Endothelial cell (in vitro differentiated cells): ENCODE measurements at regions not wholly inside any gene's neighbourhood (a gene's known extent, or its start where the extent isn't known, plus 50 kb on each side); places are given as distances from the start of the nearest gene placed in this dataset.

ENCODE experiments used
- DNase-seq: peaks from one replicate; pipeline ENCODE4 v3.0.0; 2021; ENCODE audit warnings: low spot score
- H3K27ac Mint-ChIP-seq: one replicate; pipeline ENCODE4 v1.8.0; 2021; ENCODE audit warnings: mixed read lengths, inconsistent platforms; ENCODE audit not compliant: unreplicated experiment
- H3K27me3 Mint-ChIP-seq: one replicate; pipeline ENCODE4 v1.8.0; 2021; ENCODE audit warnings: mild to moderate bottlenecking, moderate library complexity, mixed read lengths, inconsistent platforms; ENCODE audit not compliant: unreplicated experiment
- H3K36me3 Mint-ChIP-seq: one replicate; pipeline ENCODE4 v1.8.0; 2021; ENCODE audit warnings: mild to moderate bottlenecking, low read depth, mixed read lengths, inconsistent platforms; ENCODE audit not compliant: unreplicated experiment
- H3K4me1 Mint-ChIP-seq: one replicate; pipeline ENCODE4 v1.8.0; 2021; ENCODE audit warnings: mild to moderate bottlenecking, mixed read lengths, inconsistent platforms; ENCODE audit not compliant: unreplicated experiment
- H3K4me3 Mint-ChIP-seq: one replicate; pipeline ENCODE4 v1.8.0; 2021; ENCODE audit warnings: mild to moderate bottlenecking, mixed read lengths, inconsistent platforms; ENCODE audit not compliant: unreplicated experiment
- H3K9me3 Mint-ChIP-seq: one replicate; pipeline ENCODE4 v1.8.0; 2021; ENCODE audit warnings: mixed read lengths, inconsistent platforms; ENCODE audit not compliant: unreplicated experiment
- CTCF ChIP-seq: fragments of 200-600 bp; sonication (generic); IDR thresholded peaks from one replicate; pipeline ENCODE4 v1.5.0; 2021; ENCODE audit warnings: antibody characterized with exemption; ENCODE audit not compliant: unreplicated experiment

GRCh38 chr4:187380181-187380581 is 615.4 kb upstream of the ZFP42 start:
- Mint-ChIP-seq H3K36me3 (peaks cover 4% of the 10 kb centered on the region), H3K4me1 (no peaks in the 10 kb centered on the region), H3K27me3 (no peaks in the 10 kb centered on the region), H3K4me3 (no peak overlapping the region), H3K9me3 (peaks cover 4% of the 10 kb centered on the region), H3K27ac (no peak overlapping the region)
- no peak for TF ChIP-seq CTCF
- peak; percentile 43 for DNase-seq

GRCh38 chr4:187383181-187383580 is 612.4 kb upstream of the ZFP42 start:
- no peaks in the 10 kb centered on the region for H3K9me3 Mint-ChIP-seq
- TF ChIP-seq CTCF = no peak
- H3K4me3 Mint-ChIP-seq = no peak overlapping the region
- no peak overlapping the region for H3K27ac Mint-ChIP-seq
- H3K27me3 Mint-ChIP-seq = no peaks in the 10 kb centered on the region
- no peaks in the 10 kb centered on the region for H3K4me1 Mint-ChIP-seq
- no peak for DNase-seq
- H3K36me3 Mint-ChIP-seq = peaks cover 4% of the 10 kb centered on the region

GRCh38 chr4:187387739-187388138 is 607.8 kb upstream of the ZFP42 start:
- Mint-ChIP-seq H3K4me3 (no peak overlapping the region), H3K27me3 (no peaks in the 10 kb centered on the region), H3K27ac (no peak overlapping the region), H3K36me3 (no peaks in the 10 kb centered on the region), H3K4me1 (no peaks in the 10 kb centered on the region), H3K9me3 (no peaks in the 10 kb centered on the region)
- no peak for TF ChIP-seq CTCF
- no peak for DNase-seq

GRCh38 chr4:187389420-187389819 is 606.2 kb upstream of the ZFP42 start:
- no peak for DNase-seq
- no peak overlapping the region for H3K27ac Mint-ChIP-seq
- no peaks in the 10 kb centered on the region for H3K9me3 Mint-ChIP-seq
- no peaks in the 10 kb centered on the region for H3K4me1 Mint-ChIP-seq
- H3K36me3 Mint-ChIP-seq = no peaks in the 10 kb centered on the region
- no peak overlapping the region for H3K4me3 Mint-ChIP-seq
- TF ChIP-seq CTCF = no peak
- H3K27me3 Mint-ChIP-seq = no peaks in the 10 kb centered on the region

- Mint-ChIP-seq H3K9me3 (no peaks in the 10 kb centered on the region), H3K27me3 (no peaks in the 10 kb centered on the region), H3K36me3 (no peaks in the 10 kb centered on the region), H3K4me3 (no peak overlapping the region), H3K4me1 (no peaks in the 10 kb centered on the region), H3K27ac (no peak overlapping the region)
- TF ChIP-seq CTCF = no peak
- no peak for DNase-seq
Measured at GRCh38 chr4:187390646-187391045, 604.9 kb upstream of the ZFP42 start.
